GM23338 (cell line): ENCODE measurements at regions not wholly inside any gene's neighbourhood (a gene's known extent, or its start where the extent isn't known, plus 50 kb on each side); places are given as distances from the start of the nearest gene placed in this dataset.

Experiments used
- ATAC-seq: fragments of 200-7000 bp; cut with Tn5 transposase; 3 replicates; pipeline ENCODE4 v1.9.1; 2020
- DNase-seq: peaks from one replicate; pipeline ENCODE4 v3.0.0-alpha.2; 2015; ENCODE audit warnings: low spot score
- H2AFZ ChIP-seq: fragments of 200-600 bp; sonication (generic); 2 replicates; pipeline ENCODE4 v1.8.0; 2016; ENCODE audit warnings: antibody characterized with exemption, mild to moderate bottlenecking, moderate library complexity
- H3F3A ChIP-seq: fragments of 200-600 bp; sonication (generic); replicated peaks from 2 replicates; pipeline ENCODE4 v1.8.0; 2017; ENCODE audit warnings: antibody characterized with exemption, mixed run types, low read depth
- H3K27ac ChIP-seq: fragments of 200-600 bp; sonication (generic); 2 replicates; pipeline ENCODE4 v1.6.1; 2016; ENCODE audit warnings: low read depth
- H3K27me3 ChIP-seq: fragments of 200-600 bp; sonication (generic); 2 replicates; pipeline ENCODE4 v1.8.0; 2016; ENCODE audit warnings: mild to moderate bottlenecking, mixed run types, moderate library complexity; ENCODE audit not compliant: insufficient read depth
- H3K36me3 ChIP-seq: fragments of 200-600 bp; sonication (generic); 2 replicates; pipeline ENCODE4 v1.8.0; 2016; ENCODE audit warnings: mild to moderate bottlenecking; ENCODE audit not compliant: insufficient read depth
- H3K4me1 ChIP-seq: fragments of 200-600 bp; sonication (generic); 2 replicates; pipeline ENCODE4 v1.8.0; 2016; ENCODE audit warnings: mild to moderate bottlenecking, moderate library complexity; ENCODE audit not compliant: insufficient read depth
- H3K4me2 ChIP-seq: fragments of 200-600 bp; sonication (generic); 2 replicates; pipeline ENCODE4 v1.7.1; 2017; ENCODE audit warnings: mixed run types
- H3K4me3 ChIP-seq: fragments of 200-600 bp; sonication (generic); 2 replicates; pipeline ENCODE4 v1.6.1; 2016; ENCODE audit warnings: mixed run types
- H3K79me2 ChIP-seq: fragments of 200-600 bp; sonication (generic); replicated peaks from 2 replicates; pipeline ENCODE4 v1.8.0; 2017; ENCODE audit warnings: mild to moderate bottlenecking; ENCODE audit not compliant: insufficient read depth
- H3K9me2 ChIP-seq: fragments of 200-600 bp; sonication (generic); 2 replicates; pipeline ENCODE4 v1.8.0; 2017; ENCODE audit not compliant: insufficient read depth
- H4K20me1 ChIP-seq: fragments of 200-600 bp; sonication (generic); replicated peaks from 2 replicates; pipeline ENCODE4 v1.8.0; 2017; ENCODE audit warnings: mild to moderate bottlenecking; ENCODE audit not compliant: insufficient read depth
- H3K27ac Mint-ChIP-seq: 2 replicates; pipeline ENCODE4 v1.8.0; 2020; ENCODE audit warnings: inconsistent platforms, mild to moderate bottlenecking, moderate library complexity, mixed read lengths
- H3K27me3 Mint-ChIP-seq: 3 replicates; pipeline ENCODE4 v1.8.0; 2022; ENCODE audit warnings: low read depth, mild to moderate bottlenecking, moderate library complexity, mixed read lengths, inconsistent platforms; ENCODE audit not compliant: insufficient read depth, poor library complexity
- H3K36me3 Mint-ChIP-seq: 3 replicates; pipeline ENCODE4 v1.8.0; 2021; ENCODE audit warnings: low read depth, mild to moderate bottlenecking, inconsistent platforms, moderate library complexity, mixed read lengths
- H3K4me1 Mint-ChIP-seq: 3 replicates; pipeline ENCODE4 v1.8.0; 2020; ENCODE audit warnings: mild to moderate bottlenecking, inconsistent platforms, mixed read lengths
- H3K4me3 Mint-ChIP-seq: 3 replicates; pipeline ENCODE4 v1.8.0; 2021; ENCODE audit warnings: moderate library complexity, mild to moderate bottlenecking, inconsistent platforms, mixed read lengths
- H3K9me3 Mint-ChIP-seq: 3 replicates; pipeline ENCODE4 v1.8.0; 2020; ENCODE audit warnings: moderate library complexity, mild to moderate bottlenecking, inconsistent platforms, mixed read lengths
- CREB1 ChIP-seq: fragments of 250-450 bp; sonication (Bioruptor Pico); IDR thresholded peaks from 2 replicates; pipeline ENCODE4 v1.5.0; 2020; ENCODE audit warnings: low read depth, mild to moderate bottlenecking, moderate library complexity
- CTCF ChIP-seq, 2 experiments: fragments of 200-600 bp in 1 of 2; sonication (generic) in 1 of 2; conservative IDR thresholded peaks; 2 replicates each; pipeline versions ENCODE4 v1.5.1 to v1.6.1; 2016 to 2017; ENCODE audit warnings: antibody characterized with exemption in 2 of 2, low read depth in 2 of 2, mild to moderate bottlenecking in 2 of 2, moderate library complexity in 1 of 2
- ETS1 ChIP-seq: IDR thresholded peaks from 2 replicates; pipeline ENCODE4 v1.6.1; 2016; ENCODE audit warnings: antibody characterized with exemption
- EZH2 ChIP-seq: fragments of 200-600 bp; sonication (generic); IDR thresholded peaks from one replicate; pipeline ENCODE4 v1.8.0; 2017; ENCODE audit warnings: antibody characterized with exemption, mild to moderate bottlenecking, low read depth; ENCODE audit not compliant: unreplicated experiment
- EZH2phosphoT487 ChIP-seq: fragments of 200-600 bp; sonication (generic); IDR thresholded peaks from one replicate; pipeline ENCODE4 v1.8.1; 2018; ENCODE audit warnings: antibody characterized with exemption; ENCODE audit not compliant: unreplicated experiment
- JUNB ChIP-seq: IDR thresholded peaks from one replicate; pipeline ENCODE4 v1.6.1; 2016; ENCODE audit warnings: antibody characterized with exemption; ENCODE audit not compliant: unreplicated experiment
- POLR2AphosphoS5 ChIP-seq: IDR thresholded peaks from 2 replicates; pipeline ENCODE4 v1.6.1; 2016; ENCODE audit warnings: antibody characterized with exemption, low read depth
- REST ChIP-seq: IDR thresholded peaks from one replicate; pipeline ENCODE4 v1.6.1; 2018; ENCODE audit warnings: antibody characterized with exemption; ENCODE audit not compliant: unreplicated experiment
- STAT1 ChIP-seq: IDR thresholded peaks from one replicate; pipeline ENCODE4 v1.6.1; 2016; ENCODE audit warnings: antibody characterized with exemption; ENCODE audit not compliant: unreplicated experiment
- ZNF114 ChIP-seq: fragments of 250-450 bp; sonication (Bioruptor Pico); IDR thresholded peaks from 2 replicates; pipeline ENCODE4 v1.5.0; 2020; ENCODE audit warnings: mild to moderate bottlenecking, moderate library complexity
- ZNF331 ChIP-seq: fragments of 250-450 bp; sonication (Bioruptor Pico); IDR thresholded peaks from 2 replicates; pipeline ENCODE4 v1.5.0; 2020; ENCODE audit warnings: low read depth, mild to moderate bottlenecking, moderate library complexity

- TF ChIP-seq CTCF (conservative IDR thresholded peaks at IDR 0.05; ENCODE audit: low read depth in 2 of 2) (no peak), ZNF114 (CRISPR knock-in tag) (no peak), POLR2AphosphoS5 (no peak), ZNF331 (CRISPR knock-in tag) (no peak), JUNB (no peak), CREB1 (CRISPR knock-in tag) (no peak)
These were observed 277.0 kb upstream of the RMST start (continued) for GRCh38 chr12:97185567-97185966.

- Histone ChIP-seq H4K20me1 (no peaks in the 10 kb centered on the region), H3K4me3 (no peak overlapping the region), H2AFZ (no peak overlapping the region), H3K4me1 (no peaks in the 10 kb centered on the region; the same call in 1 of the 2 replicates), H3K4me2 (no peak overlapping the region), H3K36me3 (peaks cover 11% of the 10 kb centered on the region), H3K9me2 (no peaks in the 10 kb centered on the region; the same call in 1 of the 2 replicates), H3K27ac (no peak overlapping the region), H3F3A (no peaks in the 10 kb centered on the region), H3K27me3 (no peaks in the 10 kb centered on the region), H3K79me2 (no peaks in the 10 kb centered on the region)
- H3K27me3 Mint-ChIP-seq = no peaks in the 10 kb centered on the region
- DNase-seq (no peak), ATAC-seq (no peak)
- peaks cover 53% of the 10 kb centered on the region for H3K36me3 Mint-ChIP-seq
- no peak overlapping the region for H3K4me3 Mint-ChIP-seq
- H3K27ac Mint-ChIP-seq = no peak overlapping the region
- peaks cover 5% of the 10 kb centered on the region; the same call in 2 of the 3 replicates for H3K4me1 Mint-ChIP-seq
- H3K9me3 Mint-ChIP-seq = peaks cover 50% of the 10 kb centered on the region
- TF ChIP-seq REST (no peak), JUNB (no peak), EZH2phosphoT487 (no peak), CTCF (conservative IDR thresholded peaks at IDR 0.05; ENCODE audit: low read depth in 2 of 2) (no peak), POLR2AphosphoS5 (no peak), STAT1 (no peak), ETS1 (no peak), EZH2 (no peak)
These were observed 268.1 kb upstream of the RMST start for GRCh38 chr12:97194546-97194945.
